ENCODE measurements at regions not wholly inside any gene's neighbourhood (a gene's known extent, or its start where the extent isn't known, plus 50 kb on each side); places are given as distances from the start of the nearest gene placed in this dataset.
A peak's percentile ranks its signal among the peaks of the same experiment; 100 is the strongest.

- Histone ChIP-seq H3K27me3 (ENCODE audit: insufficient read depth, low read length) (no peaks in the 10 kb centered on the region), H3K4me1 (ENCODE audit: insufficient read depth, low read length) (no peaks in the 10 kb centered on the region), H3K36me3 (ENCODE audit: insufficient read depth, low read length) (no peaks in the 10 kb centered on the region), H3K79me2 (ENCODE audit: insufficient read depth, low read length) (no peaks in the 10 kb centered on the region), H3K9ac (ENCODE audit: low read length) (no peak overlapping the region), H3K4me3 (ENCODE audit: insufficient read depth, low read depth, low read length) (no peak overlapping the region), H4K20me1 (ENCODE audit: insufficient read depth, low read length) (no peaks in the 10 kb centered on the region), H3K9me3 (ENCODE audit: insufficient read depth, low read depth, low read length) (no peaks in the 10 kb centered on the region), H2AFZ (ENCODE audit: low read depth, low read length) (no peak overlapping the region), H3K27ac (ENCODE audit: low read depth, low read length) (no peak overlapping the region), H3K4me2 (ENCODE audit: low read length) (no peak overlapping the region)
- Mint-ChIP-seq H3K27me3 (ENCODE audit: low read depth, unreplicated experiment) (no peaks in the 10 kb centered on the region), H3K36me3 (ENCODE audit: low read depth, unreplicated experiment) (no peaks in the 10 kb centered on the region), H3K4me1 (ENCODE audit: low read depth, unreplicated experiment) (no peaks in the 10 kb centered on the region), H3K27ac (ENCODE audit: unreplicated experiment) (no peak overlapping the region), H3K9me3 (ENCODE audit: unreplicated experiment) (peaks cover 3% of the 10 kb centered on the region), H3K4me3 (ENCODE audit: unreplicated experiment) (no peak overlapping the region)
- DNase-seq (ENCODE audit: low read depth) (peak; percentile 36), FAIRE-seq (peak; percentile 9)
- TF ChIP-seq EZH2 (IDR thresholded peaks at IDR 0.05; ENCODE audit: insufficient read depth, low read length): no peak
- no peak for TF ChIP-seq CTCF (IDR thresholded peaks at IDR 0.05; ENCODE audit: insufficient read depth, low read depth, low read length)
Observed at GRCh38 chr12:24078318-24078765, 128.9 kb upstream of the SOX5 start.

- no peak for FAIRE-seq
- Histone ChIP-seq H3K4me2 (ENCODE audit: low read length) (no peak overlapping the region), H3K9me3 (ENCODE audit: insufficient read depth, low read depth, low read length) (no peaks in the 10 kb centered on the region), H3K79me2 (ENCODE audit: insufficient read depth, low read length) (no peaks in the 10 kb centered on the region), H4K20me1 (ENCODE audit: insufficient read depth, low read length) (no peaks in the 10 kb centered on the region), H2AFZ (ENCODE audit: low read depth, low read length) (no peak overlapping the region), H3K27me3 (ENCODE audit: insufficient read depth, low read length) (no peaks in the 10 kb centered on the region), H3K9ac (ENCODE audit: low read length) (no peak overlapping the region), H3K4me1 (ENCODE audit: insufficient read depth, low read length) (no peaks in the 10 kb centered on the region), H3K36me3 (ENCODE audit: insufficient read depth, low read length) (no peaks in the 10 kb centered on the region), H3K27ac (ENCODE audit: low read depth, low read length) (no peak overlapping the region), H3K4me3 (ENCODE audit: insufficient read depth, low read depth, low read length) (no peak overlapping the region)
- Mint-ChIP-seq H3K4me1 (ENCODE audit: low read depth, unreplicated experiment) (no peaks in the 10 kb centered on the region), H3K36me3 (ENCODE audit: low read depth, unreplicated experiment) (no peaks in the 10 kb centered on the region), H3K4me3 (ENCODE audit: unreplicated experiment) (no peak overlapping the region), H3K27me3 (ENCODE audit: low read depth, unreplicated experiment) (no peaks in the 10 kb centered on the region), H3K27ac (ENCODE audit: unreplicated experiment) (no peak overlapping the region), H3K9me3 (ENCODE audit: unreplicated experiment) (peaks cover 3% of the 10 kb centered on the region)
- TF ChIP-seq EZH2 (IDR thresholded peaks at IDR 0.05; ENCODE audit: insufficient read depth, low read length) (no peak), CTCF (IDR thresholded peaks at IDR 0.05; ENCODE audit: insufficient read depth, low read depth, low read length) (no peak)
- DNase-seq (ENCODE audit: low read depth): no peak
Observed at GRCh38 chr12:24077161-24077560, 127.7 kb upstream of the SOX5 start.

GRCh38 chr12:24075650-24076049 is 126.2 kb upstream of the SOX5 start:
- no peak for FAIRE-seq
- Histone ChIP-seq H3K36me3 (ENCODE audit: insufficient read depth, low read length) (no peaks in the 10 kb centered on the region), H2AFZ (ENCODE audit: low read depth, low read length) (no peak overlapping the region), H3K4me1 (ENCODE audit: insufficient read depth, low read length) (no peaks in the 10 kb centered on the region), H3K9ac (ENCODE audit: low read length) (no peak overlapping the region), H3K4me3 (ENCODE audit: insufficient read depth, low read depth, low read length) (no peak overlapping the region), H3K27me3 (ENCODE audit: insufficient read depth, low read length) (no peaks in the 10 kb centered on the region), H3K4me2 (ENCODE audit: low read length) (no peak overlapping the region), H4K20me1 (ENCODE audit: insufficient read depth, low read length) (no peaks in the 10 kb centered on the region), H3K9me3 (ENCODE audit: insufficient read depth, low read depth, low read length) (no peaks in the 10 kb centered on the region), H3K79me2 (ENCODE audit: insufficient read depth, low read length) (no peaks in the 10 kb centered on the region), H3K27ac (ENCODE audit: low read depth, low read length) (no peak overlapping the region)
- Mint-ChIP-seq H3K9me3 (ENCODE audit: unreplicated experiment) (peaks cover 3% of the 10 kb centered on the region), H3K4me3 (ENCODE audit: unreplicated experiment) (no peak overlapping the region), H3K27ac (ENCODE audit: unreplicated experiment) (no peak overlapping the region), H3K4me1 (ENCODE audit: low read depth, unreplicated experiment) (no peaks in the 10 kb centered on the region), H3K27me3 (ENCODE audit: low read depth, unreplicated experiment) (no peaks in the 10 kb centered on the region), H3K36me3 (ENCODE audit: low read depth, unreplicated experiment) (no peaks in the 10 kb centered on the region)
- DNase-seq (ENCODE audit: low read depth): no peak
- TF ChIP-seq EZH2 (IDR thresholded peaks at IDR 0.05; ENCODE audit: insufficient read depth, low read length) (no peak), CTCF (IDR thresholded peaks at IDR 0.05; ENCODE audit: insufficient read depth, low read depth, low read length) (no peak)
